Neural cell (in vitro differentiated cells): ENCODE measurements at regions not wholly inside any gene's neighbourhood (a gene's known extent, or its start where the extent isn't known, plus 50 kb on each side); places are given as distances from the start of the nearest gene placed in this dataset.

Experiments
- H2AFZ ChIP-seq: fragments of 200-600, 300-800 bp; sonication (generic), shearing (Covaris generic); 2 replicates; pipeline ENCODE4 v1.6.0; 2014; ENCODE audit warnings: low read depth, mild to moderate bottlenecking, antibody characterized with exemption, low read length, moderate library complexity
- H3F3A ChIP-seq: fragments of 200-600 bp; shearing (Covaris generic); 2 replicates; pipeline ENCODE4 v1.6.1; 2016; ENCODE audit warnings: mild to moderate bottlenecking, moderate library complexity, mixed read lengths, antibody characterized with exemption, low read length; ENCODE audit not compliant: insufficient read depth, poor library complexity, severe bottlenecking
- H3K27ac ChIP-seq: fragments of 200-600, 300-800 bp; sonication (generic), shearing (Covaris generic); 2 replicates; pipeline ENCODE4 v1.5.1; 2014; ENCODE audit warnings: mild to moderate bottlenecking, low read length, moderate library complexity
- H3K27me3 ChIP-seq: fragments of 300-800, 200-600 bp; sonication (generic), shearing (Covaris generic); 2 replicates; pipeline ENCODE4 v1.6.0; 2014; ENCODE audit warnings: mild to moderate bottlenecking, low read depth, low read length, moderate library complexity; ENCODE audit not compliant: insufficient read depth
- H3K36me3 ChIP-seq: fragments of 300-800, 200-600 bp; sonication (generic), shearing (Covaris generic); 2 replicates; pipeline ENCODE4 v1.5.1; 2014; ENCODE audit warnings: mild to moderate bottlenecking, antibody characterized with exemption, low read length, moderate library complexity; ENCODE audit not compliant: insufficient read depth
- H3K4me2 ChIP-seq: fragments of 300-800, 200-600 bp; sonication (generic), shearing (Covaris generic); 2 replicates; pipeline ENCODE4 v1.6.0; 2014; ENCODE audit warnings: mild to moderate bottlenecking, low read length
- H3K4me3 ChIP-seq: fragments of 300-800, 200-600 bp; sonication (generic), shearing (Covaris generic); 2 replicates; pipeline ENCODE4 v1.5.1; 2014; ENCODE audit warnings: mild to moderate bottlenecking, low read length, moderate library complexity
- H3K79me2 ChIP-seq: fragments of 200-600 bp; shearing (Covaris generic); replicated peaks from 2 replicates; pipeline ENCODE4 v1.6.0; 2014; ENCODE audit warnings: mild to moderate bottlenecking, low read length, moderate library complexity; ENCODE audit not compliant: insufficient read depth
- H3K9ac ChIP-seq: fragments of 300-800, 200-600 bp; sonication (generic), shearing (Covaris generic); 2 replicates; pipeline ENCODE4 v1.6.1; 2016; ENCODE audit warnings: mild to moderate bottlenecking, low read length, mixed read lengths
- H3K9me2 ChIP-seq: fragments of 200-600 bp; shearing (Covaris generic); 2 replicates; pipeline ENCODE4 v1.6.1; 2016; ENCODE audit warnings: mild to moderate bottlenecking, low read length, mixed read lengths; ENCODE audit not compliant: insufficient read depth
- H3K9me3 ChIP-seq: fragments of 200-600, 300-800 bp; sonication (generic), shearing (Covaris generic); 2 replicates; pipeline ENCODE4 v1.6.1; 2016; ENCODE audit warnings: mild to moderate bottlenecking, mixed run types, low read length, moderate library complexity, mixed read lengths
- H4K20me1 ChIP-seq: fragments of 200-600 bp; shearing (Covaris generic); 2 replicates; pipeline ENCODE4 v1.6.1; 2016; ENCODE audit warnings: mild to moderate bottlenecking, mixed run types; ENCODE audit not compliant: insufficient read depth
- EP300 ChIP-seq: fragments of 450-650 bp; conservative IDR thresholded peaks from 2 replicates; pipeline ENCODE4 v1.6.1; 2014; ENCODE audit warnings: antibody characterized with exemption, mild to moderate bottlenecking, moderate library complexity; ENCODE audit not compliant: poor library complexity, severe bottlenecking
- EZH2 ChIP-seq: fragments of 200-600, 300-800 bp; shearing (Covaris generic), sonication (generic); IDR thresholded peaks from 2 replicates; pipeline ENCODE4 v1.6.1; 2014; ENCODE audit warnings: antibody characterized with exemption, low read length, borderline replicate concordance, mild to moderate bottlenecking; ENCODE audit not compliant: insufficient read depth, poor library complexity, severe bottlenecking
- MXI1 ChIP-seq: fragments of 450-650 bp; conservative IDR thresholded peaks from 2 replicates; pipeline ENCODE4 v1.6.1; 2014; ENCODE audit warnings: antibody characterized with exemption, mild to moderate bottlenecking; ENCODE audit not compliant: poor library complexity, severe bottlenecking
- POLR2AphosphoS5 ChIP-seq: IDR thresholded peaks from 2 replicates; pipeline ENCODE4 v1.6.1; 2012
- RAD21 ChIP-seq: fragments of 450-650 bp; conservative IDR thresholded peaks from 2 replicates; pipeline ENCODE4 v1.6.1; 2014; ENCODE audit warnings: antibody characterized with exemption, mild to moderate bottlenecking, moderate library complexity
- SMC3 ChIP-seq: fragments of 450-650 bp; conservative IDR thresholded peaks from 2 replicates; pipeline ENCODE4 v1.6.1; 2014; ENCODE audit warnings: antibody characterized with exemption, mild to moderate bottlenecking, moderate library complexity; ENCODE audit not compliant: poor library complexity
- TAF1 ChIP-seq: IDR thresholded peaks from 2 replicates; pipeline ENCODE4 v1.6.1; 2012; ENCODE audit warnings: low read depth
- TF ChIP-seq, protein P1 (sequence below): fragments of 450-650 bp; IDR thresholded peaks from 2 replicates; pipeline ENCODE4 v1.5.1; 2014; ENCODE audit warnings: antibody characterized with exemption, mild to moderate bottlenecking, moderate library complexity; ENCODE audit not compliant: poor library complexity, severe bottlenecking
- TF ChIP-seq, protein P2 (sequence below): IDR thresholded peaks from 2 replicates; pipeline ENCODE4 v1.6.1; 2012; ENCODE audit warnings: borderline replicate concordance

DNA sequence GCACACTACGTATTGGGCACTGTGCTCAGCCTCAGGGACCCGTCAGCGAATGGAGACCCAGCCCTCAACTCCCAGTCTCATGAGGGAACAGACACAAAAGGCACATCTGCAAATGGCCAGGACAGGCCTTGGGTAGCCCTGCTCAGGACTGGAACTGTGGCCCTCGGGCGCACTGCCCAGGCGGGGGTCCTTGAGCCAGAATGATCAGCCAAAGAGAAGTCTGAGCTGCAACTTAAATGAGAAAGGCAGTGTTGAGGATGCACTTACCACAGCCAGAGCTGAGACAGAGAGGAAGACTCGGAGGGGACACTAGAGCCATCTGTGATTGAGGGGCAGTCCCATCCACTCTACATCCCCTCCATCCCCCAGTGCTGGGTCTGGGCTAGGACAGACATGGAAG, 117.3 kb downstream of the C16orf95 start:
- Histone ChIP-seq H3K9me2 (no peaks in the 10 kb centered on the region), H2AFZ (no peak overlapping the region), H4K20me1 (no peaks in the 10 kb centered on the region), H3F3A (no peaks in the 10 kb centered on the region), H3K9ac (no peak overlapping the region), H3K27ac (no peak overlapping the region), H3K27me3 (no peaks in the 10 kb centered on the region), H3K4me3 (no peak overlapping the region), H3K79me2 (no peaks in the 10 kb centered on the region), H3K9me3 (no peaks in the 10 kb centered on the region), H3K36me3 (no peaks in the 10 kb centered on the region), H3K4me2 (no peak overlapping the region)
- TF ChIP-seq EZH2: no peak
- no peak for TF ChIP-seq EP300
- TF ChIP-seq, protein P1, sequence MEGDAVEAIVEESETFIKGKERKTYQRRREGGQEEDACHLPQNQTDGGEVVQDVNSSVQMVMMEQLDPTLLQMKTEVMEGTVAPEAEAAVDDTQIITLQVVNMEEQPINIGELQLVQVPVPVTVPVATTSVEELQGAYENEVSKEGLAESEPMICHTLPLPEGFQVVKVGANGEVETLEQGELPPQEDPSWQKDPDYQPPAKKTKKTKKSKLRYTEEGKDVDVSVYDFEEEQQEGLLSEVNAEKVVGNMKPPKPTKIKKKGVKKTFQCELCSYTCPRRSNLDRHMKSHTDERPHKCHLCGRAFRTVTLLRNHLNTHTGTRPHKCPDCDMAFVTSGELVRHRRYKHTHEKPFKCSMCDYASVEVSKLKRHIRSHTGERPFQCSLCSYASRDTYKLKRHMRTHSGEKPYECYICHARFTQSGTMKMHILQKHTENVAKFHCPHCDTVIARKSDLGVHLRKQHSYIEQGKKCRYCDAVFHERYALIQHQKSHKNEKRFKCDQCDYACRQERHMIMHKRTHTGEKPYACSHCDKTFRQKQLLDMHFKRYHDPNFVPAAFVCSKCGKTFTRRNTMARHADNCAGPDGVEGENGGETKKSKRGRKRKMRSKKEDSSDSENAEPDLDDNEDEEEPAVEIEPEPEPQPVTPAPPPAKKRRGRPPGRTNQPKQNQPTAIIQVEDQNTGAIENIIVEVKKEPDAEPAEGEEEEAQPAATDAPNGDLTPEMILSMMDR: no peak
- TF ChIP-seq RAD21: no peak
- no peak for TF ChIP-seq POLR2AphosphoS5
- TF ChIP-seq TAF1: no peak
- no peak for TF ChIP-seq SMC3
- TF ChIP-seq, protein P2, sequence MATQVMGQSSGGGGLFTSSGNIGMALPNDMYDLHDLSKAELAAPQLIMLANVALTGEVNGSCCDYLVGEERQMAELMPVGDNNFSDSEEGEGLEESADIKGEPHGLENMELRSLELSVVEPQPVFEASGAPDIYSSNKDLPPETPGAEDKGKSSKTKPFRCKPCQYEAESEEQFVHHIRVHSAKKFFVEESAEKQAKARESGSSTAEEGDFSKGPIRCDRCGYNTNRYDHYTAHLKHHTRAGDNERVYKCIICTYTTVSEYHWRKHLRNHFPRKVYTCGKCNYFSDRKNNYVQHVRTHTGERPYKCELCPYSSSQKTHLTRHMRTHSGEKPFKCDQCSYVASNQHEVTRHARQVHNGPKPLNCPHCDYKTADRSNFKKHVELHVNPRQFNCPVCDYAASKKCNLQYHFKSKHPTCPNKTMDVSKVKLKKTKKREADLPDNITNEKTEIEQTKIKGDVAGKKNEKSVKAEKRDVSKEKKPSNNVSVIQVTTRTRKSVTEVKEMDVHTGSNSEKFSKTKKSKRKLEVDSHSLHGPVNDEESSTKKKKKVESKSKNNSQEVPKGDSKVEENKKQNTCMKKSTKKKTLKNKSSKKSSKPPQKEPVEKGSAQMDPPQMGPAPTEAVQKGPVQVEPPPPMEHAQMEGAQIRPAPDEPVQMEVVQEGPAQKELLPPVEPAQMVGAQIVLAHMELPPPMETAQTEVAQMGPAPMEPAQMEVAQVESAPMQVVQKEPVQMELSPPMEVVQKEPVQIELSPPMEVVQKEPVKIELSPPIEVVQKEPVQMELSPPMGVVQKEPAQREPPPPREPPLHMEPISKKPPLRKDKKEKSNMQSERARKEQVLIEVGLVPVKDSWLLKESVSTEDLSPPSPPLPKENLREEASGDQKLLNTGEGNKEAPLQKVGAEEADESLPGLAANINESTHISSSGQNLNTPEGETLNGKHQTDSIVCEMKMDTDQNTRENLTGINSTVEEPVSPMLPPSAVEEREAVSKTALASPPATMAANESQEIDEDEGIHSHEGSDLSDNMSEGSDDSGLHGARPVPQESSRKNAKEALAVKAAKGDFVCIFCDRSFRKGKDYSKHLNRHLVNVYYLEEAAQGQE: no peak
- no peak for TF ChIP-seq MXI1

DNA sequence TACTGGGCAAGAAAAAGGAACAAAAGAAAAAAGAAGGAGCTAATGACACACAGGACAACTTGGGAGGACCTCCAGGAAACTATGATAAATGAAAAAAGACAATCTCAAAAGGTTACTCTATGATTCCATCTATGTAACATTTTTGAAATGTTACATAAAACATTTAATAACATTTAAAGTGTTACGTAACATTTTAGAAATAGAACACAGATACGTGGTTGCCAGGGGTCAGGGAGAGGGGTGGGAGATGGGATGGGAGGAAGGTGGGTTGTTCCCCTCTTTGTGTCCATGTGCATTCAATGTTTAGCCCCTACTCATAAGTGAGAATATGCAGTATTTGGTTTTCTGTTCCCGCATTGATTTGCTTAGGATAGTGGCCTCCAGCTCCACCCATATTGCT, 116.6 kb downstream of the C16orf95 start:
- Histone ChIP-seq H3K9ac (no peak overlapping the region), H3K27ac (no peak overlapping the region), H3F3A (no peaks in the 10 kb centered on the region), H3K36me3 (no peaks in the 10 kb centered on the region), H3K9me3 (no peaks in the 10 kb centered on the region), H4K20me1 (no peaks in the 10 kb centered on the region), H3K4me2 (no peak overlapping the region), H3K79me2 (no peaks in the 10 kb centered on the region), H3K9me2 (no peaks in the 10 kb centered on the region), H2AFZ (no peak overlapping the region), H3K27me3 (no peaks in the 10 kb centered on the region), H3K4me3 (no peak overlapping the region)
- TF ChIP-seq EP300: no peak
- no peak for TF ChIP-seq MXI1
- TF ChIP-seq, protein P2: no peak
- TF ChIP-seq EZH2: no peak
- TF ChIP-seq RAD21: no peak
- TF ChIP-seq, protein P1: no peak
- no peak for TF ChIP-seq TAF1
- no peak for TF ChIP-seq POLR2AphosphoS5
- TF ChIP-seq SMC3: no peak
